Nucleus accumbens (tissue), 56 donors: ENCODE measurements at regions not wholly inside any gene's neighbourhood (a gene's known extent, or its start where the extent isn't known, plus 50 kb on each side); places are given as distances from the start of the nearest gene placed in this dataset.
"Not testable (repeated sequence)": the region's sequence is repeated elsewhere in the genome, so short reads cannot be mapped to it uniquely, and the experiment has no call there.

Source experiments
- DNase-seq, 56 donors: peaks; one replicate each; lab custom pipeline; 2025; lab: John Stamatoyannopoulos, UW

- no peak for DNase-seq
These were observed 55.9 kb upstream of the USP9X start for GRCh38 chrX:41029332-41029731.

GRCh38 chrX:41031256-41031967 lies 53.8 kb upstream of the USP9X start:
- DNase-seq: no peak

GRCh38 chrX:41033299-41033698 lies 51.9 kb upstream of the USP9X start:
- no peak for DNase-seq

- DNase-seq: not testable (repeated sequence)
These were observed 50.3 kb upstream of the USP9X start for GRCh38 chrX:41034902-41035301.
